ENCODE measurements at regions not wholly inside any gene's neighbourhood (a gene's known extent, or its start where the extent isn't known, plus 50 kb on each side); places are given as distances from the start of the nearest gene placed in this dataset.

DNA sequence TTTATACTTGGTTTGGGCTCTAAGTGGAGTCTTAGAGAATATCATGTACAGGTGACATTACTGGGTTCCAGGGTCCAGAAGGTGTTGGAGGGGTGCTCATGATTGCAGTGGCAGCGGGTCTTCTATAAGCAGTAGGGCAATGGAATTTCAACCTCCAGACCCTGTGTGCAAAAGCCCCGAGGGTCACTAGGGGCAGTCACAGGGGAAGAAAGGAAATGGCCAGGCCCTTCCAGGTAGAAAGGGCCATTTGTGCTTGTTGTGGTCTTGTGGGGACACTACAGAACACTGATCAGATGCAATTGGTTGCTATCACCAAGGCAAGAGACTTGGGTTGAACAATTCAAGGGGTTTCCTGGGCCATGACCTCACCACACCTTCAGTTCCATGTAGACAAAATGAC, 283.4 kb downstream of the GADD45G start:
- no peak for FAIRE-seq

DNA sequence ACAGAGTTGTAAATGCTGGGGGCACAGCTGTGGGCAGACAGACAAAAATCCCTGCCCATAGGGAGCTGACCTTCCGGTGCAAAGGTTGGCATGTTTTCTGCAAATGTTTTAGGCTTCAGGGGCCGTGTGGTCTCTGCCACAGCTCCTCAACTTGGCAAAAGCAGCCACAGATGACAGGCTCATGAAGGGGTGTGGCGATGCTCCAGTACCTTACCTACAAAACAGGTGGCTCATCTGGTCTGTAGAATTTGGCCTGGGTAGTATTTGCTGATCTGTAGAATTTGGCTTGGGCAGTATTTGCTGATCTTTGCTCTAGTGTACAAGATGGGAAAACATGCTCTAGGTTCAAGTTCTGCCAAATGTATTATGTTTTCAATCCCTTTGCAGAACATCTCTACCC, 283.9 kb downstream of the GADD45G start:
- no peak for FAIRE-seq

DNA sequence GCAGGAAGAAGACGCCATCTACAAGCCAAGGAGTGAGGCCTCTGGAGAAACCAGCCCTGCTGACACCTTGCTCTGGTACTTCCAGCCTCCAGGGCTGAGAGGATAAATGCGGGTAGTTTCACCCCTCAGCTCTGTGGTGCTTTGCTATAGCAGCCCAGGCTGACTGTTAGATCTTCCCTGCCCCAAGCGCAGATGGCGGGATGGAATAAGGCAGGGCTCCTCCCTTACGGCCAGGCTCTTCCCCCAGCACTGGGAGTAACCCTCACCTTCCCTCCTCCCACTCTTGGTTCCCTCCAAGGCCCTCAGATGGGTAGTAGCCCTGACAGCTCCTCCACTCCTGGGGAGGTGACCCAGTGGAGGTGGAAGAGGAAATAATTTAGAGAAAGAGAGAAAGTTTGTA, 285.1 kb downstream of the GADD45G start:
- no peak for FAIRE-seq

DNA sequence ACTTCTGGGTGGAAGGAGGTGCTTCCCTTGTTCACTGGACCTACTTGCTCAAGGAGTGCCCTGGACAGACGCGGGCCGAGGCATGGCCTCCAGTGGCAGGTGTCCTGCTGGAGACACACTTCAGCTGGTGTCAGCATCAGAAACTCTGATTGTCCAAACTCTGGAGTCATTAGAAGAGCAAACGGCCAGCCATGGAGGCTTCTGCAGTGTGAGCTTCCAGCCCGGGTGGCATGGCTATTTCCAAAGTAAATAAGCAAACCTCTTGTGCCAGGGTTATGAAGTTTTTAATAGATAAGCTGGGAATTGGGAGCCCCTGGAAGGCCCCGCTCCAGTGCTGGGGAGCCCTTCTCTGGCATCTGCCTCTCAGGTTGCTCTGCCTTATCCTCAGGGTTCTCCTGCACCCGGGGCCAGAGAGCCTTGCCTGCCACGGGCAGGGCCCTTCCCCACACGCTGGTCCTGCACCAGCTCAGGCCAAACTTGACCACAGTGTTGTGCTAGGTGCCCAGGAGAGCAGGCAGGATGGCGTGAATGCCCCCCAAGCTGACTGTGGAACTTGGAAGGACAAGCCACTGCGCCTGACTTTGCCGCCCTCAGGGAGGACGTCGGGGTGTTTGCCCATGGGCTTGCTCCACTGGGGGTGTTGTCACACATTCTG, 285.6 kb downstream of the GADD45G start:
- FAIRE-seq, result no peak

DNA sequence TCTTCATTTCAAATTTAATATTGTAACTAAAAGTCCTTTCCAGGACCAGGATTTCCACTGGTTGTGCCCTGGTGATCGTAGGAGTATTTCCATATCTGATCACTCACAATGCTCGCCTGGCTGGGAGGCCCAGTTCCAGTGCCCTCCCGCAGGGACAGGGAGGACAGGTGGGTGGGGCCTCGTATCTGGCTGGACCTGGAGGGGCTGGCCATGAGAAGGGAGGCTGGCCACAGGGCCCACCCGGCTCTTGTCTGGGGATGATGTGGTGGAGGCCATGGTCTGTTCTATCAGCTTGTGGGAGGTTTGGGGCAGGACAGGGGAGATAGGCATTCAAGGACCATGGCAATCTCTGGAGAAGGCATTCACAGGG, 286.4 kb downstream of the GADD45G start:
- FAIRE-seq, result no peak

DNA sequence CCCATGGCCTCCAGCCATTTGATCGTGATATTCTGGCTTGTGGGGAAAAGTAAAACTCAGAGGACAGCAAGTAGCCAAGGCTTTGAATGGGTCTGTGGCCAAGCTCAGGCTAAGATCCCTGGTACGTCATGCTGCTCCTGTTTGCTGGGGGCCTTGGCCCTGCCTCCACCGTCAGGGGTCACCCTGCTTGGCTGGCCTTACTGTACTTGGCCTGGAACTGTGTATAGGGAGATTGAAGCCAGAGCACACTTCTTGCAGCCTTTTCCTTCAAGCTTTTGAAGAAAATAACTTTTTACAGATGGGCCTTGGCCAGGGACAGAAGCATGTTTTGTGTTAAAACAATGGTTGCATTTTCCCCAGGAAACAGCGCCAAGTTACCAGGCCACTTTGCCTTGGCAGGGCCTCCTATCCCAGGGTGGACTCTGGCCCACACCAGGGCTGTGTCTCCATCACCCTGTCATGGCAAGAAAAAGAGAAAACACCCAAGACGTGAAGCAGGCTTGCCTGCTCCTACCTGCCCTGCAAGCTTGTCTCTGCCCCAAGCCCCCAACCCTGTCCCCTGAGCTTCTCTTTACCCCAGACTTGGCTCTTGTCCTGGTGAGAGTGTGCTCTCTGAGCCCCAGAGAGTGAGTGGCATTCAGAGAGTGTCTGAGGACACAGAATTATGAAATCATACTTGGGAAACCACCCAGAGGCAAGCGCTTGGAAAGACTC, 286.9 kb downstream of the GADD45G start:
- FAIRE-seq, result no peak

DNA sequence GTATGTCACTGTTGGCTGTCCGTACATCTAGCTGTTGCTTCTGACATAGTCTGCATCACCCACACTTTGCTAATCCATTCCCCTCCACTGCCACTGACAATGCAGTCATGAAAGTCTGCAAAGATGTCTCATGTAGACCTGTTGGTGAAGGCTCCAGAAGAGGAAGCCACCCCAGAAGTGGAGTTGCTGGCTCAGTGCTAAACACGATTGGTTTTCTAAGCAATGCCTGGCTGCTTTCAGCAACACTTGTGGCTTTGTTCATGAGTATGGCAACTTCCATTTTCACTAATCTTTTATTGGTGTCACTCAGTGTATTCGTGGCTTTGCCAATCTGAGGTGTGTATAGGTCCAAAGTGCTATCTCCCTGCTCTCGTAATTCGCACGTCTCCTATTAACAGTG, 288.1 kb downstream of the GADD45G start:
- no peak for FAIRE-seq

DNA sequence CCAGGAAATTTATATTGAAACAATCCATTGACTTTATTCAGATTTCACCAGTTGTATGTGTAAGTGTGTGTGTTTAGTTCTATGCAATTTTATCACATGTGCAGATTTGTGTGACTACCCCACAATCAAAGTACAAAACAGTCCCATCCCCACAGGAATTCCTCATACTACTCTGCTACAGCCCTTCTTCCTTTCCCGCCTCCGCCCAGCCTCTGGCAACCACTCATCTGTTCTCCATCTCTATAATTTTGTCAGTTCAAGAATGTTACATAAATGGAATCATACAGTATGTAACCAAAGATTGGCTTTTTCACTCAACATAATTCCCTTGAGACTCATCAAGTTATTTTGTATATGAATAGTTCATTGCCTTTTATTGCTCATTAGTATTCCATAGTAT, 289.1 kb downstream of the GADD45G start:
- no peak for FAIRE-seq

DNA sequence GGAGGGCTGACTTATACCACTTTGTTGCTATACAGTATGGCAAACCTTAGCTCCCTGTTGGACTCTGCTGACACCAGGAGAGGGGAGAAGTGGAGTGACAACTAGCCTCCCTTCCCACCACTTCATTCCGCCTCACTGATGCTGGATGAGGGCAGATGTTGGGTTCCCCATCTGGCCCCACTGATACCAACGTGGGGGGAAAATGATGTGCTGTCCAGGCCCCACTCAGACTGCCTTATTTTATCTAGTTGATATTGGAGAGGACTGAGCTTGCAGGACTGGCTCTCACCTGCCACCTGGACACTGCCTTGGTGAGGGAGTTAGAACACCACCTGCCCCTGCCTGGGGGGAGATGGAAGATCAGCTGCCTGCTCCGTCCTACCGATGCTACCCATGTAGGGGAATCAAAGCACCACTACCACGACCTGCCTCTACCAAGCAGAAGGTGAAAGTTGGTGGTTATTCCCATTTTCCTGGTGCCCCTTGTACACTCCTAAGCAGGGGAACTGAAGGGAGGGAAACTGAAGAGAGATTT, 292.1 kb downstream of the GADD45G start:
- no peak for FAIRE-seq

DNA sequence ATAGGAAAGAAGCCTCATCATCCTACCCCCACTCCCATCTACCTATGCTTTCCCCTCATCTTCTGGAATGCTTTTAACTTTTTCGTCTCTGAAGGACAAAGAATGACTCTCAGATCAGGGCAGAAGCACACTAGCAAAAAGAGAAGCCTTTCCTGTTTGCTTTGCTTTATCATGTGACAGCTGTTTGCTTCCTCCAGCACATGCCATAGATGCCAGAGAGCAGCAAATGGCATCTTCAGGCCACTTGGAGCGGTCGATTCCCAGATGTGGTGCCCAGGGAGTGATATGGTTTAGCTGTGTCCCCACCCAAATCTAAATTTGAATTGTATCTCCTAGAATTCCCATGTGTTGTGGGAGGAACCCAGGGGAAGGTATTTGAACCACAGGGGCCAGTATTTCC, 294.8 kb downstream of the GADD45G start:
- FAIRE-seq, result no peak

DNA sequence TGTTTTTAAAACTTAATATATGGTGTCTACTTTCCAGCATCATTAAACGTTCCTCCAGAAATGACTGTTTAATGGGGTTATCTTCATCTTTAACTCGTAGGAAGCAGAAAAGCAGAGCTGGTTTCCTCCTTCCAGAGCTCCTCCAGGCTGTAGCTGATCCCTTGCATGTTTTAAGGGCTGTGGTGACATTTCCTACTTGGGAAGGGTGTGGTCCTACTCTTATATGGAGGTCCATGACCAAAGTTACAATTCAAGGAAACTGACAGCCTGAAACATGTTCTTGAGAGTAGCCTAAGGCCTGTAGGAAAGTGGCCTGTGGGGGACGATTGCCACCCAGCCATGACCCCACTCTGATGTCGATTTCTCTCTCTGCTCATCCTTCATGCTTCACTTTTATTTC, 297.1 kb downstream of the GADD45G start:
- no peak for FAIRE-seq

DNA sequence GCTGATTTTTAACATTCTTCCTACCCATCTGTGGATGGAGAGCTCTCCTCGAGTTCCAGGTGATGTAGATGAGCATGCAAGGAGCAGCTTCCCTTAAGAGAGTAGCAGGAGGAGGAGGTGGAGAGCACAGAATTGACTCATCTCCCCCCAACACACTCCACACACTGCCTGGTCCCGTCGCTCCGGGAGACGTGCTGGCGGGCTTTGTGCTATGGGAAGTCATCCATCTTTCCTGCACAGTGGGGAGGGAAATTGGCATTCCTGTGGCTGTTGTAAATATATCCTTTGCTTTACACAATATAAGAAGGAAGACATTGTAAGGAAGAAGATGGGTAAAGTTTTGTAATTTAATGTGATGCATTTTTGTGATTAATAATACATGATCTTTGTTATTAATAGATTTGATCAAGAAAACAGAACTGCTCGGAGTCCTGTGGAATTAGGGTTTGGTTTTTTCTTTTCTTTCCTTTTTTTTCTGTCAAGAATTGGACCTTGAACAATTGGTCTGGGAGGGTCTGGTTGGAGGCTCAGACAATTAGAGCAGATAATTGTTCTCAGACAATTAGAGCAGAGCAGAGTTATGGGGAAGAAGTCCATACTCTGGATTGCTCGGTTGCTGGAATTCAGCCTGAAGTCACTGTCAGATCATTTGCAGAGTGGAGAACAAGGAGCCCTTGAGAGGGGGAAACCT, 297.8 kb downstream of the GADD45G start:
- no peak for FAIRE-seq

DNA sequence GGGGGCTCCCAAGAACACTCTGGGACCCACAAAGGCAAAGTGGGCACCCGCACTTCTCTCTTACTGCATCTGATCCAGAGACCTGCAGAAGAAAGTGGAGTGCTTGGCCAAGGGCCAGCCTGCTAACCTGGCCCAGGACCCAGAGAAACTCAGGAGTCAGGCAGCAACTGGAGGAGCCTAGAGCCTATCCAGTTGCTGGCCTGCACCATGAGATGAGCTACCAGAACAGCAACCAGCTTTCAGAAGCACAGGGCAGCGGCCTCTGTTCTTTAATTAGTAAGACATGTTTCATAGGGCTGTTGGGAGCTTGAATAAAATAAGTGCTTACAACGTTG, 298.3 kb downstream of the GADD45G start:
- FAIRE-seq, result no peak

DNA sequence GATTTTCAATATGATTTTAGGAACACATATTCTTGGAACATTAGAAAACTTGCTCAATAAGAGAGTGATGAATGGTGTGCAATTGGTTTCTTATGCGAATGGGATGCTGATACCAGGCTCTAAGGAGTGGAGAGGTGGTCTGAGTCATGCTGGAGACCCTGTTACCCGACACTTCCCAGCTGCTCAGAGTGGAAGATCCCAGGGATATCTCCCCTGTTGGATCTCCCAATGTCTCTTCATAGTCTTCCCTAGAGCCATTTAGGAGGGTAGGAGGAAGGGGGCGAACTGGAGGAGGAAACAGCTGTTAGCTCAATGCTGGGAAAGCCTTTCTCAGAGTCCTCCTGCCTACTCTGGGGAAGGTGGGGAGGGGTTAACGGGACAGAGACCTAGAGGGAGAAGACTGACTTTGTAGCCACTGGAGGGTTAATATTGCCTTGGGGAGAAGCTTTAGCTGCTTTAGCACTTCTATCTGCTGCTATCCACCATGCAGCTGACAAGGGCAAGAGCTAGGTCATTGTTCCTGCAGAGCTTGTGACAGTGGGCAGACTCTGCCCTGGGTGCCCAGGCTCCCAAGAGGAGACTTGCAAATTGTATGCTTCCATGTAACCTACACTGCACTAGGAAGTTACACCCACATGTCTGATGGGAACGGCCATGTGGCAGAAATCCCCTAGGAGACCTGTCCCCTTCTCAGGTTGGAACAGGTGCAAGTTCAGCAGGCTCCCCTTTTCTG, 301.0 kb downstream of the GADD45G start:
- FAIRE-seq, result no peak

DNA sequence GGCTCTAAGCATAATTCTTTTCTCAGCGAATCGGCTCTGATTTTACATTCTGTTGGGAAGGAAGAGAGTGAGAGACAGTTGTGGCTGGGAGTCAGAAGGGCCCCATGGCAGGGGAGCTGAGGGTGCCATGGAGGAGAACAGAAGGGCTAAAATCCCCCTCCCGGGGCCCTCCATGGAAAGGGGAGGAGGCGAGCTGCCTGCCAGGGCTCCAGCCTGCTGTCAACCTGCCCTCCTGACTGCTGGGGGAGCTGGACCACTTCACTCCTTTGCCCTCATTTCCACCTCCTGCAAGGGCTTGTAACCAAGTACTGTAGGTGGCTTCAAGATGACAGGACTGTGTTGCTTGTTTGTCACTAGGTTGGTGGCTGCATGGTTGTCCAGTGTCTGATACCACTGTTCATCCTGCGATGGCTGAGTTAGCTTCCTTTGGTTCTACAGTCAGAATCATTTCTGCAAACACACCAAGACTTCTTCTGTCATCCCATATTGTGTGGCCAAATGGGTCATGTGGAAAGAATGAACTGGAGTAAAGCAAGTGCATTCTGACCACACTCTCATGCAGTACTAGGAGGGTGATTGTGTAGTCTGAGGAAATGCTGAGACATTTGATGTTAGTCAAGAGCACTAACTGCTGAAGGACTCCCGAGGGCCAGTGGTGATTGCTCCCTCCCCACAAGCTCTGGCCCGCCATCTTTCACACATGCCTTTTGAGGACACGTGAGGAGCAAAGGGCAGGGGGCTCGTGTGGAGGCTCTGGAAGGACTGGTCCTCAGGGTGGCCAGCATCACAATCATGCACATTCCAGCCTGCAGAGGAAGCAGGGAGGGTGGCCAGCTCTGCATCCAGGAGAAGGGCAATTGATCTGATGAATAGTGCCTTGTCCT, 307.2 kb downstream of the GADD45G start:
- no peak for FAIRE-seq

DNA sequence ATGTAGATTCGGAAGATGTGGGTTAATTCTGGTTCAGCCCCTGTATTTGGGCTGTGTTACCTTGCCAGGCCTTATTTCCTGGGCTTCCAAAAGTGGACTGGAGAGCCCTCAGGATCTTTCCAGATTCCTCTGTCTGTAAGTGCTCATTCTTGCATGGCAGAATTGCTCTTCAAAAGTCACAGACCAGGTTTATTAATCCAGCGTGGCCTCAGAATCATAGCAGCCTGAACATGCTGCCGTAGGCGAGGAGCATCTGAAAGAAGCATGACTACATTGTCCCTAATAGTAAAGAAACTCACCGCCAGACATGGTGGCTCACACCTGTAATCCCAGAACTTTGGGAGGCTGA, 307.8 kb downstream of the GADD45G start:
- no peak for FAIRE-seq

DNA sequence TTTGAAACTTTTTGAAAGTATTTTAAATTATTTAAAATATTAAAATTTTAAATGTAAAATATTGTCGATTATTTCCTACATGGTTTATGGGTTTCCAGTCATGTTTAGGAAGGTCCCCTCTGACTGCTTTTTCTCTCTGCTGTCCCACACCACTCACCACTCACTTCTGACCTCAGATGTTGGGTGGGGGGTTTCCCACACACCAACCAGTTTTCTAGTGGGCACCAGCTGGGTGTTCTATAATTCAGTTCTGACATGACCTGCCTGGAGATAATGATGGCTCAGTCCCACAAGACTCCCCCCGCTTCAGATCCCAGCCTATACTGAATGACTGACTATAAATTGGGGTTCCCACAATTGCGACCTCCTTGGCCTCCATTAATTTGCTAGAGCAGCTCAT, 310.4 kb downstream of the GADD45G start:
- FAIRE-seq, result no peak

DNA sequence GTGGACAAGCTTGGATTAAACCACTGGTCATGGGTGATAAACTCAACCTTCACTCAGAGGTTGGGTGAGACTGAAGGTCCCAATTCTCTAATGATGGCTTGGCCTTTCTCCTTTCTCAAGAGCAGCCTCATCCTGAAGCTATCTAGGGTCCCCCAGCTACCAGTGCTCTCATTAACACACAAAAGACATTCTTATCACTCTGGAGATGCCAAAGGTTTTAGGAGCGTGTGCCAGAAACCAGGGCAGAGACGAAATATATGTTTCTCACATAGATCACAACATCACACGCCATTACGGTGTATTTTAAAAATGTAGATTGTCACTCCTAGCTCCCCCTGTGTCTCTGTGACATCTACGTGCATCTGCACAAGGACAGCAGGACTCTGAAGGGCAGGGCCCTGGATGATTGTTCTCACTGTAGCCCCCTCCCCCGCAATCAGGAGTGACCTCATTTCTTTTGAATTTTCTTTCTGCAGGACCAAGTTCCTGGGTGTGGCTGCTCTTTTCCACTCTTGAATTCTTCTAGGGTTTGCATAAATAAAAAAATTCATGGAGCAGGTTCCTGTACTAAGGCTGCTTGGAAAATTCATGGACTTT, 311.3 kb downstream of the GADD45G start:
- FAIRE-seq, result no peak

DNA sequence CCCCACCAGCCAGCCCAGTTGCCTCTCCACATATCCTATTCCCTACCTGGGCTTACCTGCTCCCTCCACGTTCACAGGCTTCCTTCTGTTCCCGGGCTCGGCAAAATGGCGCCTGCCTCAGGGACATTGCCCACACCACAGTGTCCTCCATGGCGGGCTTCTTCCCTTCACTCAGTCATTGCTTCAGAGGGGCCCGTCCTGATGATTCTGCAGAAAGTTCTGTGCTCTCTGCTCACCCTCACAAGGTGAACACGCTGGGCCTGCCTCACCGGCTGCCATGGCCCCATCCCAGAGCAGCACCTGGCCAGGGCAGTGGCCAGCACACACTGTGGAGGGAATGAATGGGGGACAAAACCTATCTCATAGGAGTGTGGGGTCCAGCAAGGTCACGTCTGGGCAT, 313.0 kb downstream of the GADD45G start:
- no peak for FAIRE-seq

DNA sequence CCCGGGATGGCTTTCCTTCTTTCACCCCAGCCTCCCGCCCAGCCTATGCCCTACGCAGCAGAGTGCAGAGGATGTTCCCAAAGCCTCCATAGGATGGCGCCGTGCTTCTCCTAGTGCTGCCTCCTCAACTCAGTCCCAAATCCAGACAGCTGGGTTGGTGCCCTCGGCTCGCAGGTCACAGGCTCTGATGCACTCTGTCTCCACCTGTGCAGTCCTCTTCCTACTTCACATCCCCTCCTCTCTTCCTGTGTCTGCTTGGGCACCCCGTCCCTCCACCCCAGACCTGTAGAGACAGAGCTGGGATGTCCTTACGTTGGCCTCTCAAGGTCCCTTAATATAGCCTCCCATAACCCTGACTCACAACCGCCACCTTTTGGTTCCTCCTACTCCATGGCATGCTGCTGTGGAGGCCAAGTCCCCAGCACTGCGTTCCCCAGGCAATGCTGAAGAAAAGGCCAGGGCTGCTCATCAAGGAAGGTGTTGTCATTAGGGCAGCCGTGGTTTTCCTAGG, 314.4 kb downstream of the GADD45G start:
- FAIRE-seq, result no peak

DNA sequence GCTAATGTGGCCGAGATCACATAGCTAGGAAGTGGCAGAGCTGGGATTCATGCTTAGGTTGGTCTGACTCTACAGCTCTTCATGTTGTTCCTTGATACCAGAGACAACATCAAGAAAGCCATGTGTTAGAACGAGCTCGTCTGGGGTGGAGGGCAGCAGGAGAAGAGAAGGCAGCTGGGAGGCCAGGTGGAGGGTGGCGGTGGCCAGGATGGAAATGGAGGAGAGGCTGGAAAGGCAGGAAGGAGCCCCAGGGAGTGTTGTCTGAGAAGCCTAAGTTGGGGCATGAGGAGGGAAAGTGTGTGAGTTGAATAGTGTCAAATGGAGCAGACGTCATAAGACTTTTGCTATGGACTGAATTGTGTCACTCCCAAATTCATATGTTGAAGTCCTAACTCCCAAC, 315.3 kb downstream of the GADD45G start:
- no peak for FAIRE-seq

DNA sequence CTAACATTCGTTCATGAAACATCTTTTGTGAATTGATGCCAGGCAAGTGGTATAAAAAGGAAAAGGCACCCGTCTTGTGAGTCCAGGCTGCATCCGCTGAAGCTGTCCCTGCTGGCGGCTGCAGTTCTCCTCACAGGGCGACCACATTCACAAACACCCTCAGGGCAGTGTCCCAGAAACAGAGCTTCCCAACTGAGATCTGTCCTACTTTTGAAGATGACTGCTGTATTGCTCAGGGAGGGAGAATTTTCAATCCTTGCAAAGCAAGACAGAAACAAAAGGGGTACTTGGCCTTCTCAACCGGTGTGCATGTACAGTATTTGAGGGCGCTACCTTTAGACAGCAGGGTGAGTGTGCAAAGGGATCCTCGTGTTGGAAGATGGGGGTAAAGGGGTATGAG, 316.1 kb downstream of the GADD45G start:
- no peak for FAIRE-seq
